HG03565 (cell line): ENCODE measurements at regions not wholly inside any gene's neighbourhood (a gene's known extent, or its start where the extent isn't known, plus 50 kb on each side); places are given as distances from the start of the nearest gene placed in this dataset.
"Not testable (repeated sequence)": the region's sequence is repeated elsewhere in the genome, so short reads cannot be mapped to it uniquely, and the experiment has no call there.

Experiments used
- ATAC-seq: cut with Tn5 transposase; IDR thresholded peaks from one replicate; pipeline ENCODE4 v1.9.1; 2021; ENCODE audit warnings: mild to moderate bottlenecking, moderate library complexity; ENCODE audit not compliant: unreplicated experiment

- ATAC-seq, result no peak
Observed at GRCh38 chr4:71081192-71081591, 87.7 kb downstream of the DCK start.

- ATAC-seq, result no peak
Observed at GRCh38 chr4:71093745-71094144, 100.3 kb downstream of the DCK start.

GRCh38 chr4:71094201-71094600, 100.8 kb downstream of the DCK start:
- ATAC-seq, result no peak

GRCh38 chr4:71095141-71095540, 101.7 kb downstream of the DCK start:
- no peak for ATAC-seq

- ATAC-seq, result no peak
Observed at GRCh38 chr4:71095545-71095944, 102.1 kb downstream of the DCK start.

- no peak for ATAC-seq
Observed at GRCh38 chr4:71107726-71108125, 114.3 kb downstream of the DCK start.

GRCh38 chr4:71110499-71110898, 117.0 kb downstream of the DCK start:
- no peak for ATAC-seq

- ATAC-seq, result not testable (repeated sequence)
Observed at GRCh38 chr4:71111133-71111532, 117.7 kb downstream of the DCK start.

GRCh38 chr4:71113294-71113693, 119.8 kb downstream of the DCK start:
- no peak for ATAC-seq

GRCh38 chr4:71120831-71121524, 127.5 kb downstream of the DCK start:
- ATAC-seq, result no peak

GRCh38 chr4:71123951-71124350, 130.5 kb downstream of the DCK start:
- ATAC-seq, result no peak

GRCh38 chr4:71125137-71125536, 131.7 kb downstream of the DCK start:
- ATAC-seq, result no peak

GRCh38 chr4:71126719-71127118, 133.3 kb downstream of the DCK start:
- ATAC-seq, result no peak

- ATAC-seq, result no peak
Observed at GRCh38 chr4:71130827-71131603, 137.6 kb downstream of the DCK start.

- ATAC-seq, result no peak
Observed at GRCh38 chr4:71132486-71132885, 139.0 kb downstream of the DCK start.

- no peak for ATAC-seq
Observed at GRCh38 chr4:71133491-71133890, 140.0 kb downstream of the DCK start.

- no peak for ATAC-seq
Observed at GRCh38 chr4:71136071-71136470, 142.6 kb downstream of the DCK start.

GRCh38 chr4:71138007-71138615, 144.7 kb downstream of the DCK start:
- ATAC-seq, result no peak

GRCh38 chr4:71140563-71140962, 147.1 kb downstream of the DCK start:
- no peak for ATAC-seq

- peak; percentile 71 for ATAC-seq
Observed at GRCh38 chr4:71141125-71141524, 147.7 kb downstream of the DCK start.

- no peak for ATAC-seq
Observed at GRCh38 chr4:71147261-71147660, 153.8 kb downstream of the DCK start.

GRCh38 chr4:71148545-71148944, 155.1 kb downstream of the DCK start:
- ATAC-seq, result no peak
